Activated CD4-positive, alpha-beta T cell treated with anti-CD3 and anti-CD28 coated beads for 36 hours (primary cell): ENCODE measurements at regions not wholly inside any gene's neighbourhood (a gene's known extent, or its start where the extent isn't known, plus 50 kb on each side); places are given as distances from the start of the nearest gene placed in this dataset.
"Not testable (repeated sequence)": the region's sequence is repeated elsewhere in the genome, so short reads cannot be mapped to it uniquely, and the experiment has no call there.

Source experiments
- ATAC-seq: fragments of 200-7000 bp; cut with Tn5 transposase; one replicate; pipeline ENCODE4 v1.10.0; 2021; ENCODE audit warnings: mild to moderate bottlenecking, moderate library complexity
- CTCF ChIA-PET: fragments of 350-600 bp; sonication (Branson Sonifier 250); formaldehyde crosslinking; loops from one replicate; lab custom pipeline; 2021; ENCODE audit warnings: antibody characterized with exemption; lab: Charles Lee
- POLR2A ChIA-PET: fragments of 350-600 bp; sonication (Branson Sonifier 250); formaldehyde crosslinking; loops from one replicate; lab custom pipeline; 2021; ENCODE audit warnings: antibody characterized with exemption, inconsistent platforms; lab: Charles Lee
- DNase-seq: peaks from one replicate; pipeline ENCODE4 v3.0.0-alpha.2; 2020
- H3K27ac Mint-ChIP-seq: one replicate; pipeline ENCODE4 v1.8.0; 2021; ENCODE audit warnings: mixed read lengths
- H3K27me3 Mint-ChIP-seq: one replicate; pipeline ENCODE4 v1.8.0; 2021; ENCODE audit warnings: mixed read lengths
- H3K36me3 Mint-ChIP-seq: one replicate; pipeline ENCODE4 v1.8.0; 2021; ENCODE audit warnings: low read depth, mixed read lengths
- H3K4me1 Mint-ChIP-seq: one replicate; pipeline ENCODE4 v1.8.0; 2021; ENCODE audit warnings: mixed read lengths
- H3K4me3 Mint-ChIP-seq: one replicate; pipeline ENCODE4 v1.8.0; 2021; ENCODE audit warnings: mild to moderate bottlenecking, moderate library complexity, mixed read lengths
- H3K9me3 Mint-ChIP-seq: one replicate; pipeline ENCODE4 v1.8.0; 2021; ENCODE audit warnings: low read depth, mixed read lengths
- intact Hi-C, 2 experiments: fragments of 100-400 bp; cut with DNase I in 1 of 2; cut with micrococcal nuclease in 1 of 2; formaldehyde crosslinking; loops; one replicate each; pipeline versions ENCODE4 v1.14.2 to v1.15.1; 2022 to 2024; cut with DNase I, micrococcal nuclease

- no peak overlapping the region for H3K27ac Mint-ChIP-seq
- intact Hi-C loops, result loop anchor here (10.0 kb wide), 4 partner anchors 136 to 1716 kb away; partner anchors contain the start of gene BRINP1 (in 1 of the 2)
- DNase-seq (no peak), ATAC-seq (no peak)
- H3K27me3 Mint-ChIP-seq, result peaks cover 28% of the 10 kb centered on the region
- no peaks in the 10 kb centered on the region for H3K9me3 Mint-ChIP-seq
- ChIA-PET POLR2A (no interaction called here), CTCF (no interaction called here)
- peaks cover 5% of the 10 kb centered on the region for H3K4me1 Mint-ChIP-seq
- no peak overlapping the region for H3K4me3 Mint-ChIP-seq
- no peaks in the 10 kb centered on the region for H3K36me3 Mint-ChIP-seq
Observed at GRCh38 chr9:117649126-117649525, 55.1 kb upstream of the TLR4 start.

DNA sequence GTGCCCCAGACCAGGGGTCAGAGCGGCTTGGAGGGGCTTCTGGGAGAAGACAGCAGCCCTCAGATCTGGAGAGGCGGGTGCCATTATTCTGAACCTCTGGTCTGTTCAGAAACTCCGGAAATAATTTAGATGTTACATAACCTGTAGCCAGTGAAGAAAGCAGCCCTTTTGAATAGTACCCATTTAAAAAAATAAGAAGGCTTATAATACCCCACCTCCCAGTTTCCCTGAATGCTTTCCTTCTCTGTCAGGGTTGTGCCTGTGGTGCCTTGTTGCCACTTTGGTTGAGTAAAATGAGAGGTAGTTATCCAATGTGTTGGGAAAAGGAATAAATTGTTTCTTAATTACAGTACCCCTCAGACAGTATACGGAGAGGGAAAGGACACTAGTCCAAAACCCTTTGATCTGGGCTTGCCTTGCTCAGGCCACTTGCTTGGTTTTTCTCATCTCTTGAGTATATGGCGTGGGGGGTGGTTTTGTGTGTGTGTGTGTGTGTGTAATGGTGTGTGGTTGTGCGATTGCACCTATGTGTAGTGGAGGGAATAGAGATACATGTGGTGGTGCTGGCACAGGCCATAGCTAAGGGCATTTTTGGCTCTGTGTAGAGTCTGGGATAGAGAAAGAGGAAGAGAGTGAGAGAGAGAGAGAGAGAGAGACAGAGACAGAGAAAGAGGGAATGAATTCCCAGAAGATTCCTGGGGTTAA lies 59.1 kb upstream of the TLR4 start:
- no peak for ATAC-seq
- ChIA-PET CTCF (interaction anchor here (0.6 to 0.7 kb wide), 7 partner anchors 9 to 1670 kb away, joined by 3 read pairs; no protein-coding TSS in a partner anchor), POLR2A (no interaction called here)
- intact Hi-C loops, result loop anchor here (5.0 to 10.0 kb wide), 5 partner anchors 140 to 1720 kb away; partner anchors contain the start of gene BRINP1 (in 1 of the 2)
- H3K9me3 Mint-ChIP-seq, result no peaks in the 10 kb centered on the region
- no peak overlapping the region for H3K27ac Mint-ChIP-seq
- DNase-seq, result no peak
- no peaks in the 10 kb centered on the region for H3K36me3 Mint-ChIP-seq
- H3K4me3 Mint-ChIP-seq, result no peak overlapping the region
- H3K4me1 Mint-ChIP-seq, result peaks cover 5% of the 10 kb centered on the region
- H3K27me3 Mint-ChIP-seq, result peaks cover 38% of the 10 kb centered on the region

- Mint-ChIP-seq H3K4me3 (no peak overlapping the region), H3K9me3 (no peaks in the 10 kb centered on the region)
Observed at GRCh38 chr9:117644133-117644931, 59.9 kb upstream of the TLR4 start.

GRCh38 chr9:117643288-117643654 lies 60.9 kb upstream of the TLR4 start:
- no peaks in the 10 kb centered on the region for H3K36me3 Mint-ChIP-seq
- intact Hi-C loops, result loop anchor here (5.0 to 10.0 kb wide), 5 partner anchors 142 to 1722 kb away; partner anchors contain the start of gene BRINP1 (in 1 of the 2)
- H3K27me3 Mint-ChIP-seq, result peaks cover 32% of the 10 kb centered on the region
- ATAC-seq (no peak), DNase-seq (no peak)
- H3K4me3 Mint-ChIP-seq, result no peak overlapping the region
- POLR2A ChIA-PET, result no interaction called here
- H3K9me3 Mint-ChIP-seq, result no peaks in the 10 kb centered on the region
- CTCF ChIA-PET, result no interaction called here
- no peak overlapping the region for H3K27ac Mint-ChIP-seq
- peaks cover 5% of the 10 kb centered on the region for H3K4me1 Mint-ChIP-seq

More at GRCh38 chr9:117644133-117644931, 59.9 kb upstream of the TLR4 start:
- peak; percentile 72 for DNase-seq
- no peak for ATAC-seq
- ChIA-PET POLR2A (no interaction called here), CTCF (interaction anchor here (0.6 to 0.7 kb wide), 4 partner anchors 8 to 965 kb away, joined by 3 read pairs; no protein-coding TSS in a partner anchor)
- no peak overlapping the region for H3K27ac Mint-ChIP-seq
- intact Hi-C loops, result loop anchor here (5.0 to 10.0 kb wide), 5 partner anchors 140 to 1720 kb away; partner anchors contain the start of gene BRINP1 (in 1 of the 2)
- H3K4me1 Mint-ChIP-seq, result peaks cover 5% of the 10 kb centered on the region
- H3K27me3 Mint-ChIP-seq, result peaks cover 35% of the 10 kb centered on the region
- H3K36me3 Mint-ChIP-seq, result no peaks in the 10 kb centered on the region

DNA sequence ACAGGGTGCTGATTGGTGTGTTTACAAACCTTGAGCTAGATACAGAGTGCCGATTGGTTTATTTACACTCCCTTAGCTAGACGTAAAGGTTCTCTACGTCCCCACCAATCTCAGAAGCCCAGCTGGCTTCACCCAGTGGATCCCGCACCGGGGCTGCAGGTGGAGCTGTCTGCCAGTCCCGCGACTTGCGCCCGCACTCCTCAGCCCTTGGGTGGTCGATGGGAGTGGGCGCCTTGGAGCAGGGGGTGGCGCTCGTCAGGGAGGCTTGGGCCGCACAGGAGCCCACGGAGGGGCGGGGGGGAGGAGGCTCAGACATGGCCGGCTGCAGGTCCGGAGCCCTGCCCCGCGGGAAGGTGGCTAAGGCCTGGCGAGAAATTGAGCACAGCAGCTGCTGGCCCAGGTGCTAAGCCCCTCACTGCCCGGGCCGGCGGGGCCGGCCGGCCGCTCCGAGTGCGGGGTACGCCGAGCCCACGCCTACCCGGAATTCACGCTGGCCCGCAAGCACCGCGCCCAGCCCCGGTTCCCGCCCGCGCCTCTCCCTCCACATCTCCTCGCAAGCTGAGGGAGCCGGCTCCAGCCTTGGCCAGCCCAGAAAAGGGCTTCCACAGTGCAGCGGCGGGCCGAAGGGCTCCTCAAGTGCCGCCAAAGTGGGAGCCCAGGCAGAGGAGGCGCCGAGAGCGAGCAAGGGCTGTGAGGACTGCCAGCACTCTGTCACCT lies 61.5 kb upstream of the TLR4 start:
- intact Hi-C loops, result loop anchor here (5.0 to 10.0 kb wide), 5 partner anchors 142 to 1722 kb away; partner anchors contain the start of gene BRINP1 (in 1 of the 2)
- H3K4me3 Mint-ChIP-seq, H3K27ac Mint-ChIP-seq, ATAC-seq, CTCF ChIA-PET, H3K9me3 Mint-ChIP-seq, POLR2A ChIA-PET, H3K36me3 Mint-ChIP-seq, DNase-seq, H3K4me1 Mint-ChIP-seq: not testable (repeated sequence)
- H3K27me3 Mint-ChIP-seq, result peaks cover 32% of the 10 kb centered on the region

GRCh38 chr9:117636681-117637080 lies 67.5 kb upstream of the TLR4 start:
- Mint-ChIP-seq H3K36me3 (no peaks in the 10 kb centered on the region), H3K9me3 (no peaks in the 10 kb centered on the region), H3K4me1 (no peaks in the 10 kb centered on the region), H3K4me3 (no peak overlapping the region), H3K27me3 (peaks cover 4% of the 10 kb centered on the region), H3K27ac (no peak overlapping the region)
- ATAC-seq (no peak), DNase-seq (no peak)
- intact Hi-C loops, result no loop called here
- POLR2A ChIA-PET, result no interaction called here
- CTCF ChIA-PET, result interaction anchor here (0.6 kb wide), 1 partner anchor 8 kb away, joined by 3 read pairs; no protein-coding TSS in a partner anchor

DNA sequence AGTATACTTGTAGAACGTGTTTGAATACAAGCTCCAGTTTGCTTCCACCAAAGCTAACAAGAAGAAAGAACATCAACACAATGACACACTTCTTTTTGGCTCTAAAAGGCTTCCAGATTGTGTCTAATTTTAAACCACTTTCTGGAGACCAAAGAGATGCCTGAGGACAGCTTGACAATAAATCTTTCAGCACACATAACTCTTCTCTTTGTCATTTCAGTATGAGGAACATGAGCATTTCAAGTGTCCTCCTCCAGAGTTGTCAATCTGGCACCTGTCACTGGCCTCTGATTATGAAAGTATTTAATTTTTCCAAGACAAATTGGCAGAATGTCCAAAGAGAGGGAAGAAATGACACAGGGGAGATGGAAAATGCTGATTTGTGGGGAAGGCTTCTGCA lies 79.0 kb upstream of the TLR4 start:
- H3K9me3 Mint-ChIP-seq, result peaks cover 12% of the 10 kb centered on the region
- no peak overlapping the region for H3K27ac Mint-ChIP-seq
- H3K4me3 Mint-ChIP-seq, result no peak overlapping the region
- ChIA-PET POLR2A (no interaction called here), CTCF (no interaction called here)
- H3K27me3 Mint-ChIP-seq, result peaks cover 2% of the 10 kb centered on the region
- no peak for DNase-seq
- intact Hi-C loops, result no loop called here
- no peak for ATAC-seq
- H3K4me1 Mint-ChIP-seq, result no peaks in the 10 kb centered on the region
- no peaks in the 10 kb centered on the region for H3K36me3 Mint-ChIP-seq

- no peaks in the 10 kb centered on the region for H3K4me1 Mint-ChIP-seq
- CTCF ChIA-PET, result no interaction called here
- POLR2A ChIA-PET, result no interaction called here
- no peak overlapping the region for H3K27ac Mint-ChIP-seq
- peaks cover 14% of the 10 kb centered on the region for H3K9me3 Mint-ChIP-seq
- no peak overlapping the region for H3K4me3 Mint-ChIP-seq
- H3K36me3 Mint-ChIP-seq, result no peaks in the 10 kb centered on the region
- DNase-seq (no peak), ATAC-seq (no peak)
- H3K27me3 Mint-ChIP-seq, result no peaks in the 10 kb centered on the region
- intact Hi-C loops, result no loop called here
Observed at GRCh38 chr9:117624106-117624505, 80.1 kb upstream of the TLR4 start.

DNA sequence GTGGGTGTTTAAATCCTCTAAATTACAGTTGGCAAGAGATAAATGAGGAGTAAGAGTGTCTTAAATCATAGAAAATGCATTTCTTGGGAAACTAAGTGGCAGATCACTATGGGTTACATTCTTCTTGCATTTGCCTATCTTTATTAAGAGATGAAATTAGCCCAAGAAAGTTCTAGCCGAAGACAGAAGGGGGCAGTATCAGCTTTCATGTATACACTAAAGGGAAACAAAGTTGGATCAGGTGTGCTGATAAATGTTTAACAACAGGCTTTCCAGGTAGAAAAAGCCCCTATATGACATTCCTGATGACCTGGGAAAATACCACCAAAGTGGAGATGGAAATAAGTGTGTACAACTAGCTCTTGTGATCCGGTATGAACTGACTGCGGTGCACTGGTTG lies 81.9 kb upstream of the TLR4 start:
- Mint-ChIP-seq H3K4me1 (no peaks in the 10 kb centered on the region), H3K27me3 (no peaks in the 10 kb centered on the region), H3K4me3 (no peak overlapping the region), H3K36me3 (no peaks in the 10 kb centered on the region), H3K27ac (no peak overlapping the region), H3K9me3 (peaks cover 16% of the 10 kb centered on the region)
- ChIA-PET POLR2A (no interaction called here), CTCF (no interaction called here)
- intact Hi-C loops, result no loop called here
- DNase-seq (no peak), ATAC-seq (no peak)

GRCh38 chr9:117616431-117616831 lies 87.8 kb upstream of the TLR4 start:
- ChIA-PET CTCF (interaction anchor here (0.8 kb wide), 1 partner anchor 619 kb away, joined by 4 read pairs; no protein-coding TSS in a partner anchor), POLR2A (no interaction called here)
- Mint-ChIP-seq H3K9me3 (peaks cover 8% of the 10 kb centered on the region), H3K27me3 (no peaks in the 10 kb centered on the region), H3K27ac (no peak overlapping the region), H3K4me1 (no peaks in the 10 kb centered on the region), H3K4me3 (no peak overlapping the region), H3K36me3 (no peaks in the 10 kb centered on the region)
- intact Hi-C loops, result no loop called here
- ATAC-seq (no peak), DNase-seq (no peak)

DNA sequence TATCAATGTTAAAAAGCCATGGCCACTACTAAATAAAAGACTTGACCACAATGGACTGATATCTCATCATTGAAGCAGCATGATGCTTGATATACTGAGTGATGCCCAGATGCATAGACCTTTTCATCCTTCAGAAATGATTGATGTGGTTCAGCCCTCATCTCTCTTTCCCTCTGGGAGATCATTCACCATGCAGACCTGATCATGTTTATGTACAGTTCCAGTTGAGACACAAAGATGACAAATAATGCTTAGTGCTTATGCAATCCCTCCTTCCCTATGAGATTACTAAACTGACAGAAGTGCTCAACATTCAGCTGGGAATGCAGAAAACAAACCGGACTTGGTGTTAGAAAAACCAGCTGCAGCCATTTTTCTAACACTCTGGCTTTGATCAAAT lies 91.9 kb upstream of the TLR4 start:
- H3K27ac Mint-ChIP-seq, result no peak overlapping the region
- H3K9me3 Mint-ChIP-seq, result no peaks in the 10 kb centered on the region

More for the DNA sequence above, 91.9 kb upstream of the TLR4 start:
- CTCF ChIA-PET, result no interaction called here
- H3K36me3 Mint-ChIP-seq, result no peaks in the 10 kb centered on the region
- DNase-seq (no peak), ATAC-seq (no peak)
- POLR2A ChIA-PET, result no interaction called here
- H3K4me3 Mint-ChIP-seq, result no peak overlapping the region
- no peaks in the 10 kb centered on the region for H3K27me3 Mint-ChIP-seq
- H3K4me1 Mint-ChIP-seq, result no peaks in the 10 kb centered on the region
- intact Hi-C loops, result no loop called here
